ENCODE measurements at regions not wholly inside any gene's neighbourhood (a gene's known extent, or its start where the extent isn't known, plus 50 kb on each side); places are given as distances from the start of the nearest gene placed in this dataset.

DNA sequence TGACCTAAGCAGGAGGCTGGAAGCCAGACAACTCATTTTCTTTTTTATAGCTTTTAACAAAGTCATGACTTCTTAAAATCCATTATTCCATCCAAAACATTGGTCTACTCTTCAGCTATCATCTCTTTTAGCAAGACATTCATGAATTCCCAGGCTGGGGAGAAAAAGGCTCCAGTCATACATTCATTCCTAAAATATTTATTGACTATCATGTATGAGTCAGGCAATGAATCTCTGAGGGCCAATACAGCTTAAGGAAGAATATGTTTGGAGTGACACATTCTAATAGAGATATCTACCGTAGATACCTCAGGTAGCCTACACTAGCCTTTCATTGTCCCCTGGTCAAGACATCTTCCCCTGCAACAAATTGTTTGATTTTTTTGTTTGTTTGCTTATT, 196.4 kb upstream of the NANOGP8 start:
- no peak for TF ChIP-seq RAD21 (conservative IDR thresholded peaks at IDR 0.05)
- TF ChIP-seq, protein P1, sequence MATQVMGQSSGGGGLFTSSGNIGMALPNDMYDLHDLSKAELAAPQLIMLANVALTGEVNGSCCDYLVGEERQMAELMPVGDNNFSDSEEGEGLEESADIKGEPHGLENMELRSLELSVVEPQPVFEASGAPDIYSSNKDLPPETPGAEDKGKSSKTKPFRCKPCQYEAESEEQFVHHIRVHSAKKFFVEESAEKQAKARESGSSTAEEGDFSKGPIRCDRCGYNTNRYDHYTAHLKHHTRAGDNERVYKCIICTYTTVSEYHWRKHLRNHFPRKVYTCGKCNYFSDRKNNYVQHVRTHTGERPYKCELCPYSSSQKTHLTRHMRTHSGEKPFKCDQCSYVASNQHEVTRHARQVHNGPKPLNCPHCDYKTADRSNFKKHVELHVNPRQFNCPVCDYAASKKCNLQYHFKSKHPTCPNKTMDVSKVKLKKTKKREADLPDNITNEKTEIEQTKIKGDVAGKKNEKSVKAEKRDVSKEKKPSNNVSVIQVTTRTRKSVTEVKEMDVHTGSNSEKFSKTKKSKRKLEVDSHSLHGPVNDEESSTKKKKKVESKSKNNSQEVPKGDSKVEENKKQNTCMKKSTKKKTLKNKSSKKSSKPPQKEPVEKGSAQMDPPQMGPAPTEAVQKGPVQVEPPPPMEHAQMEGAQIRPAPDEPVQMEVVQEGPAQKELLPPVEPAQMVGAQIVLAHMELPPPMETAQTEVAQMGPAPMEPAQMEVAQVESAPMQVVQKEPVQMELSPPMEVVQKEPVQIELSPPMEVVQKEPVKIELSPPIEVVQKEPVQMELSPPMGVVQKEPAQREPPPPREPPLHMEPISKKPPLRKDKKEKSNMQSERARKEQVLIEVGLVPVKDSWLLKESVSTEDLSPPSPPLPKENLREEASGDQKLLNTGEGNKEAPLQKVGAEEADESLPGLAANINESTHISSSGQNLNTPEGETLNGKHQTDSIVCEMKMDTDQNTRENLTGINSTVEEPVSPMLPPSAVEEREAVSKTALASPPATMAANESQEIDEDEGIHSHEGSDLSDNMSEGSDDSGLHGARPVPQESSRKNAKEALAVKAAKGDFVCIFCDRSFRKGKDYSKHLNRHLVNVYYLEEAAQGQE (IDR thresholded peaks at IDR 0.05; ENCODE audit: borderline replicate concordance) = no peak
- TF ChIP-seq, protein P2, sequence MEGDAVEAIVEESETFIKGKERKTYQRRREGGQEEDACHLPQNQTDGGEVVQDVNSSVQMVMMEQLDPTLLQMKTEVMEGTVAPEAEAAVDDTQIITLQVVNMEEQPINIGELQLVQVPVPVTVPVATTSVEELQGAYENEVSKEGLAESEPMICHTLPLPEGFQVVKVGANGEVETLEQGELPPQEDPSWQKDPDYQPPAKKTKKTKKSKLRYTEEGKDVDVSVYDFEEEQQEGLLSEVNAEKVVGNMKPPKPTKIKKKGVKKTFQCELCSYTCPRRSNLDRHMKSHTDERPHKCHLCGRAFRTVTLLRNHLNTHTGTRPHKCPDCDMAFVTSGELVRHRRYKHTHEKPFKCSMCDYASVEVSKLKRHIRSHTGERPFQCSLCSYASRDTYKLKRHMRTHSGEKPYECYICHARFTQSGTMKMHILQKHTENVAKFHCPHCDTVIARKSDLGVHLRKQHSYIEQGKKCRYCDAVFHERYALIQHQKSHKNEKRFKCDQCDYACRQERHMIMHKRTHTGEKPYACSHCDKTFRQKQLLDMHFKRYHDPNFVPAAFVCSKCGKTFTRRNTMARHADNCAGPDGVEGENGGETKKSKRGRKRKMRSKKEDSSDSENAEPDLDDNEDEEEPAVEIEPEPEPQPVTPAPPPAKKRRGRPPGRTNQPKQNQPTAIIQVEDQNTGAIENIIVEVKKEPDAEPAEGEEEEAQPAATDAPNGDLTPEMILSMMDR (IDR thresholded peaks at IDR 0.05; ENCODE audit: poor library complexity, severe bottlenecking) = no peak
- no peak for TF ChIP-seq POLR2AphosphoS5 (IDR thresholded peaks at IDR 0.05)
- no peak for TF ChIP-seq SMC3 (conservative IDR thresholded peaks at IDR 0.05; ENCODE audit: poor library complexity)
- no peak for TF ChIP-seq TAF1 (IDR thresholded peaks at IDR 0.05; ENCODE audit: low read depth)
- no peak for TF ChIP-seq EP300 (conservative IDR thresholded peaks at IDR 0.05; ENCODE audit: poor library complexity, severe bottlenecking)

All from neural cell (in vitro differentiated cells).